HG03196 (cell line): ENCODE measurements at regions not wholly inside any gene's neighbourhood (a gene's known extent, or its start where the extent isn't known, plus 50 kb on each side); places are given as distances from the start of the nearest gene placed in this dataset.

ENCODE experiments used
- ATAC-seq: cut with Tn5 transposase; IDR thresholded peaks from one replicate; pipeline ENCODE4 v1.9.1; 2021; ENCODE audit not compliant: unreplicated experiment

GRCh38 chr16:31700530-31701388, 172.8 kb upstream of the ZNF267 start:
- peak; percentile 77 for ATAC-seq

GRCh38 chr16:31701734-31702133, 171.9 kb upstream of the ZNF267 start:
- ATAC-seq: no peak

- ATAC-seq: no peak
Measured at GRCh38 chr16:31702796-31703195, 170.8 kb upstream of the ZNF267 start.

- no peak for ATAC-seq
Measured at GRCh38 chr16:31703526-31704128, 170.0 kb upstream of the ZNF267 start.

- ATAC-seq: no peak
Measured at GRCh38 chr16:31704138-31704537, 169.5 kb upstream of the ZNF267 start.

GRCh38 chr16:31705371-31705770, 168.2 kb upstream of the ZNF267 start:
- ATAC-seq: no peak

- ATAC-seq: no peak
Measured at GRCh38 chr16:31706318-31706717, 167.3 kb upstream of the ZNF267 start.

GRCh38 chr16:31706925-31707324, 166.7 kb upstream of the ZNF267 start:
- no peak for ATAC-seq

GRCh38 chr16:31707743-31708335, 165.8 kb upstream of the ZNF267 start:
- no peak for ATAC-seq

- no peak for ATAC-seq
Measured at GRCh38 chr16:31708348-31708747, 165.3 kb upstream of the ZNF267 start.

- no peak for ATAC-seq
Measured at GRCh38 chr16:31709181-31709580, 164.4 kb upstream of the ZNF267 start.

GRCh38 chr16:31710134-31710533, 163.5 kb upstream of the ZNF267 start:
- no peak for ATAC-seq

- no peak for ATAC-seq
Measured at GRCh38 chr16:31710880-31711279, 162.7 kb upstream of the ZNF267 start.

GRCh38 chr16:31711344-31711845, 162.2 kb upstream of the ZNF267 start:
- ATAC-seq: no peak

GRCh38 chr16:31712064-31712540, 161.5 kb upstream of the ZNF267 start:
- ATAC-seq: no peak

- peak; percentile 85 for ATAC-seq
Measured at GRCh38 chr16:31713071-31713944, 160.3 kb upstream of the ZNF267 start.

GRCh38 chr16:31713945-31714902, 159.4 kb upstream of the ZNF267 start:
- no peak for ATAC-seq

GRCh38 chr16:31714903-31715504, 158.6 kb upstream of the ZNF267 start:
- no peak for ATAC-seq

GRCh38 chr16:31715915-31716314, 157.7 kb upstream of the ZNF267 start:
- ATAC-seq: no peak
